Nucleus accumbens (tissue), 56 donors: ENCODE measurements at regions not wholly inside any gene's neighbourhood (a gene's known extent, or its start where the extent isn't known, plus 50 kb on each side); places are given as distances from the start of the nearest gene placed in this dataset.

Experiments
- DNase-seq, 56 donors: peaks; one replicate each; lab custom pipeline; 2025; lab: John Stamatoyannopoulos, UW

- no peak for DNase-seq
These were observed 59.2 kb upstream of the THBS2 start for GRCh38 chr6:169312658-169313346.

- no peak for DNase-seq
These were observed 57.3 kb upstream of the THBS2 start for GRCh38 chr6:169310983-169311382.
